NK-92 treated with Interleukin-12 subunit alpha and Interleukin-12 subunit beta, amount 100 ng/mL, for 24 hours (cell line): ENCODE measurements at regions not wholly inside any gene's neighbourhood (a gene's known extent, or its start where the extent isn't known, plus 50 kb on each side); places are given as distances from the start of the nearest gene placed in this dataset.

Experiments
- DNase-seq: peaks from one replicate; lab custom pipeline; 2025; lab: John Stamatoyannopoulos, UW

GRCh38 chr3:110530902-110531301 is 540.7 kb upstream of the NECTIN3 start:
- DNase-seq = no peak

GRCh38 chr3:110533089-110533488 is 538.5 kb upstream of the NECTIN3 start:
- DNase-seq = no peak

- DNase-seq = no peak
Observed at GRCh38 chr3:110542552-110543150, 529.0 kb upstream of the NECTIN3 start.

GRCh38 chr3:110544730-110545129 is 526.9 kb upstream of the NECTIN3 start:
- no peak for DNase-seq

- no peak for DNase-seq
Observed at GRCh38 chr3:110550511-110550910, 521.1 kb upstream of the NECTIN3 start.

GRCh38 chr3:110562621-110563020 is 509.0 kb upstream of the NECTIN3 start:
- DNase-seq = no peak

- no peak for DNase-seq
Observed at GRCh38 chr3:110564674-110565073, 506.9 kb upstream of the NECTIN3 start.

GRCh38 chr3:110567029-110567428 is 504.6 kb upstream of the NECTIN3 start:
- no peak for DNase-seq

GRCh38 chr3:110568246-110568645 is 503.4 kb upstream of the NECTIN3 start:
- DNase-seq = no peak

- no peak for DNase-seq
Observed at GRCh38 chr3:110569073-110569472, 502.5 kb upstream of the NECTIN3 start.

GRCh38 chr3:110575702-110576101 is 495.9 kb upstream of the NECTIN3 start:
- DNase-seq = no peak

- no peak for DNase-seq
Observed at GRCh38 chr3:110576960-110577359, 494.7 kb upstream of the NECTIN3 start.

- DNase-seq = no peak
Observed at GRCh38 chr3:110577854-110578253, 493.8 kb upstream of the NECTIN3 start.

- DNase-seq = no peak
Observed at GRCh38 chr3:110579840-110580550, 491.6 kb upstream of the NECTIN3 start.

- no peak for DNase-seq
Observed at GRCh38 chr3:110583373-110583935, 488.2 kb upstream of the NECTIN3 start.

- DNase-seq = no peak
Observed at GRCh38 chr3:110588906-110589305, 482.7 kb upstream of the NECTIN3 start.

- no peak for DNase-seq
Observed at GRCh38 chr3:110589341-110589740, 482.3 kb upstream of the NECTIN3 start.

GRCh38 chr3:110593749-110594148 is 477.9 kb upstream of the NECTIN3 start:
- no peak for DNase-seq

GRCh38 chr3:110598847-110599490 is 472.6 kb upstream of the NECTIN3 start:
- no peak for DNase-seq

GRCh38 chr3:110608566-110608965 is 463.1 kb upstream of the NECTIN3 start:
- no peak for DNase-seq

- DNase-seq = no peak
Observed at GRCh38 chr3:110612045-110612444, 459.6 kb upstream of the NECTIN3 start.

GRCh38 chr3:110614186-110614585 is 457.4 kb upstream of the NECTIN3 start:
- no peak for DNase-seq

GRCh38 chr3:110615454-110615853 is 456.2 kb upstream of the NECTIN3 start:
- DNase-seq = no peak
